ENCODE measurements at regions not wholly inside any gene's neighbourhood (a gene's known extent, or its start where the extent isn't known, plus 50 kb on each side); places are given as distances from the start of the nearest gene placed in this dataset.

- FAIRE-seq (no peak), DNase-seq (ENCODE audit: low read depth, low spot score) (no peak)
- no peaks in the 10 kb centered on the region for H3K9me1 ChIP-seq (ENCODE audit: control insufficient read depth, extremely low read depth, insufficient read depth, low read length)
- H3K9me3 ChIP-seq (ENCODE audit: control insufficient read depth, low read depth, low read length) = no peaks in the 10 kb centered on the region
- no peaks in the 10 kb centered on the region for H3K36me3 ChIP-seq (ENCODE audit: control insufficient read depth in 2 of 2, extremely low read depth in 1 of 2, insufficient read depth in 2 of 2, low read length in 2 of 2)
- H3K27ac ChIP-seq (ENCODE audit: control insufficient read depth, insufficient read depth, low read length) = no peak overlapping the region
- dilution Hi-C loops (cut with MboI; ENCODE audit: extremely low pct_ligation_motif_present, low sequenced_read_pairs) = no loop called here
- no peak overlapping the region for H3K4me2 ChIP-seq (ENCODE audit: control insufficient read depth, extremely low read depth, insufficient read depth, low read depth, low read length)
- no peak overlapping the region for H2AFZ ChIP-seq (ENCODE audit: control insufficient read depth, low read length)
- H3K79me2 ChIP-seq (ENCODE audit: control insufficient read depth, insufficient read depth, low read length) = no peaks in the 10 kb centered on the region
- H4K20me1 ChIP-seq (ENCODE audit: control insufficient read depth, extremely low read depth, insufficient read depth, low read length) = no peaks in the 10 kb centered on the region
- H3K4me3 ChIP-seq (ENCODE audit: control insufficient read depth in 2 of 3, extremely low read depth in 1 of 3, insufficient read depth in 2 of 3, low read depth in 1 of 3, low read length in 3 of 3) = no peak overlapping the region
- TF ChIP-seq CTCF (optimal IDR thresholded peaks at IDR 0.05 in 1 of 3, IDR thresholded peaks at IDR 0.05 in 1 of 3, conservative IDR thresholded peaks at IDR 0.05 in 1 of 3; ENCODE audit: extremely low read depth in 1 of 3, insufficient read depth in 2 of 3, low read length in 3 of 3) (no peak), EZH2 (IDR thresholded peaks at IDR 0.05; ENCODE audit: low read length) (no peak)
- no peak overlapping the region for H3K9ac ChIP-seq (ENCODE audit: control insufficient read depth, extremely low read depth, insufficient read depth, low read length)
- no peaks in the 10 kb centered on the region for H3K27me3 ChIP-seq (ENCODE audit: control insufficient read depth, extremely low read depth, insufficient read depth, low read length)
- no peaks in the 10 kb centered on the region for H3K4me1 ChIP-seq (ENCODE audit: control insufficient read depth, extremely low read depth, insufficient read depth, low read length)
These were observed 116.7 kb upstream of the ZNF366 start for GRCh38 chr5:72623936-72624335.

GRCh38 chr5:72623323-72623722 lies 116.1 kb upstream of the ZNF366 start:
- Histone ChIP-seq H3K9ac (ENCODE audit: control insufficient read depth, extremely low read depth, insufficient read depth, low read length) (no peak overlapping the region), H3K79me2 (ENCODE audit: control insufficient read depth, insufficient read depth, low read length) (no peaks in the 10 kb centered on the region), H3K4me3 (ENCODE audit: control insufficient read depth in 2 of 3, extremely low read depth in 1 of 3, insufficient read depth in 2 of 3, low read depth in 1 of 3, low read length in 3 of 3) (no peak overlapping the region), H3K9me3 (ENCODE audit: control insufficient read depth, low read depth, low read length) (no peaks in the 10 kb centered on the region), H3K27ac (ENCODE audit: control insufficient read depth, insufficient read depth, low read length) (no peak overlapping the region), H3K4me2 (ENCODE audit: control insufficient read depth, extremely low read depth, insufficient read depth, low read depth, low read length) (no peak overlapping the region), H4K20me1 (ENCODE audit: control insufficient read depth, extremely low read depth, insufficient read depth, low read length) (no peaks in the 10 kb centered on the region), H3K36me3 (ENCODE audit: control insufficient read depth in 2 of 2, extremely low read depth in 1 of 2, insufficient read depth in 2 of 2, low read length in 2 of 2) (no peaks in the 10 kb centered on the region), H3K27me3 (ENCODE audit: control insufficient read depth, extremely low read depth, insufficient read depth, low read length) (no peaks in the 10 kb centered on the region), H3K9me1 (ENCODE audit: control insufficient read depth, extremely low read depth, insufficient read depth, low read length) (no peaks in the 10 kb centered on the region), H3K4me1 (ENCODE audit: control insufficient read depth, extremely low read depth, insufficient read depth, low read length) (no peaks in the 10 kb centered on the region), H2AFZ (ENCODE audit: control insufficient read depth, low read length) (no peak overlapping the region)
- dilution Hi-C loops (cut with MboI; ENCODE audit: extremely low pct_ligation_motif_present, low sequenced_read_pairs) = no loop called here
- DNase-seq (ENCODE audit: low read depth, low spot score) = no peak
- no peak for FAIRE-seq
- no peak for TF ChIP-seq EZH2 (IDR thresholded peaks at IDR 0.05; ENCODE audit: low read length)
- no peak for TF ChIP-seq CTCF (optimal IDR thresholded peaks at IDR 0.05 in 1 of 3, IDR thresholded peaks at IDR 0.05 in 1 of 3, conservative IDR thresholded peaks at IDR 0.05 in 1 of 3; ENCODE audit: extremely low read depth in 1 of 3, insufficient read depth in 2 of 3, low read length in 3 of 3)
